K562 (cell line): ENCODE measurements at regions not wholly inside any gene's neighbourhood (a gene's known extent, or its start where the extent isn't known, plus 50 kb on each side); places are given as distances from the start of the nearest gene placed in this dataset.

Source experiments
- ATAC-seq: fragments of 200-7000 bp; cut with Tn5 transposase; 3 replicates; pipeline ENCODE4 v1.9.1; 2020; ENCODE audit warnings: moderate library complexity
- BruUV-seq: library from RNA; stranded (reverse); fragments of 400-500 nt; replicated peaks from 2 replicates; lab custom pipeline; 2021; lab: Mats Ljungman, UMichigan
- CTCF ChIA-PET: fragments of 300-600 bp; formaldehyde crosslinking; extraction: SDS; loops from one replicate; lab custom pipeline; 2021; ENCODE audit warnings: low intra/inter-chr PET ratio; lab: Yijun Ruan, JAX
- POLR2A ChIA-PET: fragments of 300-600, 350-650 bp; sonication (Branson Sonifier 250); formaldehyde crosslinking; extraction: SDS; loops from one replicate; lab custom pipeline; 2021; ENCODE audit warnings: antibody characterized with exemption, inconsistent platforms; lab: Yijun Ruan, JAX
- DNase-seq, 4 experiments: peaks; one replicate each; pipeline versions ENCODE4 v3.0.0 to v3.0.0-alpha.2; 2011 to 2018; ENCODE audit warnings: low spot score in 3 of 4, mixed read lengths in 3 of 4; ENCODE audit errors: extremely low read depth in 1 of 4
- FAIRE-seq: peaks from 2 replicates; lab custom pipeline; 2011; peaks lifted over from hg19 to GRCh38; lab: Jason Lieb, UNC
- H2AFZ ChIP-seq: 2 replicates; pipeline ENCODE4 v1.6.0; 2011; ENCODE audit warnings: low read depth, low read length, control low read depth, inconsistent platforms
- H3K27ac ChIP-seq: fragments of 200-600 bp; 3 replicates; pipeline ENCODE4 v1.8.0; 2011; ENCODE audit warnings: low read depth, mild to moderate bottlenecking, control low read depth, inconsistent platforms, low read length, moderate library complexity, mixed read lengths; ENCODE audit errors: extremely low read depth
- H3K27me3 ChIP-seq, 2 experiments: fragments of 300-600 bp in 1 of 2; 2 replicates in 1 of 2; 3 replicates in 1 of 2; pipeline versions ENCODE4 v1.6.0 to v1.8.0; 2011; ENCODE audit warnings: inconsistent platforms in 2 of 2, low read length in 2 of 2, mild to moderate bottlenecking in 1 of 2, mixed read lengths in 1 of 2, moderate library complexity in 1 of 2; ENCODE audit not compliant: control insufficient read depth in 2 of 2, insufficient read depth in 2 of 2
- H3K36me3 ChIP-seq: fragments of 300-600 bp; 3 replicates; pipeline ENCODE4 v1.8.0; 2011; ENCODE audit warnings: mild to moderate bottlenecking, low read length, inconsistent platforms; ENCODE audit not compliant: control insufficient read depth, insufficient read depth
- H3K4me1 ChIP-seq, 2 experiments: fragments of 200-600 bp in 1 of 2; replicated peaks in 1 of 2; 2 replicates in 1 of 2; 3 replicates in 1 of 2; pipeline versions ENCODE4 v1.5.1 to v1.8.0; 2011; ENCODE audit warnings: inconsistent platforms in 2 of 2, low read length in 2 of 2, mild to moderate bottlenecking in 1 of 2, mixed read lengths in 1 of 2, moderate library complexity in 1 of 2; ENCODE audit not compliant: control insufficient read depth in 2 of 2, insufficient read depth in 2 of 2
- H3K4me2 ChIP-seq: 2 replicates; pipeline ENCODE4 v1.6.1; 2011; ENCODE audit warnings: low read length, control low read depth, inconsistent platforms, mixed read lengths; ENCODE audit not compliant: insufficient read depth
- H3K4me3 ChIP-seq: fragments of 200-600 bp; sonication (generic), shearing (Covaris generic); 2 replicates; pipeline ENCODE4 v1.5.1; 2016; ENCODE audit warnings: control low read depth, inconsistent platforms
- H3K79me2 ChIP-seq: fragments of 200-600 bp; 3 replicates; pipeline ENCODE4 v1.8.0; 2011; ENCODE audit warnings: low read length, inconsistent platforms; ENCODE audit not compliant: control insufficient read depth, insufficient read depth
- H3K9ac ChIP-seq, 2 experiments: 2 replicates each; pipeline versions ENCODE4 v1.6.0 to v1.6.1; 2011; ENCODE audit warnings: low read depth in 2 of 2, low read length in 2 of 2, control low read depth in 1 of 2, inconsistent platforms in 1 of 2, mild to moderate bottlenecking in 1 of 2, mixed read lengths in 1 of 2; ENCODE audit not compliant: insufficient read depth in 1 of 2
- H3K9me1 ChIP-seq: one replicate; pipeline ENCODE4 v1.6.0; 2011; ENCODE audit warnings: inconsistent platforms, mild to moderate bottlenecking, low read length, moderate library complexity; ENCODE audit not compliant: control insufficient read depth, insufficient read depth
- H3K9me3 ChIP-seq: replicated peaks from 2 replicates; pipeline ENCODE4 v1.5.1; 2011; ENCODE audit warnings: low read depth, low read length, inconsistent platforms; ENCODE audit not compliant: control insufficient read depth, insufficient read depth
- H4K20me1 ChIP-seq: replicated peaks from 2 replicates; pipeline ENCODE4 v1.6.1; 2011; ENCODE audit warnings: low read length, inconsistent platforms, mixed read lengths; ENCODE audit not compliant: control insufficient read depth, insufficient read depth
- NFRKB ChIP-seq: fragments of 450-650 bp; IDR thresholded peaks from 2 replicates; pipeline ENCODE4 v1.6.1; 2016; ENCODE audit warnings: low read depth
- SMAD1 ChIP-seq: fragments of 150-350 bp; IDR thresholded peaks from 2 replicates; pipeline ENCODE4 v1.6.1; 2014; ENCODE audit warnings: low read length, low read depth; ENCODE audit not compliant: partially characterized antibody
- WGBS: fragments of 100-300 bp; shearing (Covaris generic); methylation state at CpG from one replicate; pipeline ENCODE4 v1.1.6; 2016; ENCODE audit warnings: low coverage, mixed read lengths; ENCODE audit not compliant: insufficient coverage; ENCODE audit errors: missing lambda C conversion rate; 5-methylcytosine and 5-hydroxymethylcytosine counted together
- in situ Hi-C: fragments of 300-500 bp; cut with MboI; formaldehyde crosslinking; loops from 4 replicates; pipeline ENCODE4 v1.15.0; 2018; ENCODE audit warnings: inconsistent platforms, mixed read lengths
- intact Hi-C: fragments of 100-400 bp; cut with micrococcal nuclease; formaldehyde crosslinking; loops from 2 replicates; pipeline ENCODE4 v1.14.2; 2022
- TF ChIP-seq, protein P1 (sequence below): conservative IDR thresholded peaks from 2 replicates; pipeline ENCODE4 v1.6.1; 2011; ENCODE audit warnings: low read depth, mild to moderate bottlenecking, low read length; ENCODE audit not compliant: control insufficient read depth
- TF ChIP-seq, protein P2 (sequence below): fragments of 450-650 bp; formaldehyde crosslinking; IDR thresholded peaks from 2 replicates; pipeline ENCODE4 v1.4.0; 2020; ENCODE audit warnings: mild to moderate bottlenecking

DNA sequence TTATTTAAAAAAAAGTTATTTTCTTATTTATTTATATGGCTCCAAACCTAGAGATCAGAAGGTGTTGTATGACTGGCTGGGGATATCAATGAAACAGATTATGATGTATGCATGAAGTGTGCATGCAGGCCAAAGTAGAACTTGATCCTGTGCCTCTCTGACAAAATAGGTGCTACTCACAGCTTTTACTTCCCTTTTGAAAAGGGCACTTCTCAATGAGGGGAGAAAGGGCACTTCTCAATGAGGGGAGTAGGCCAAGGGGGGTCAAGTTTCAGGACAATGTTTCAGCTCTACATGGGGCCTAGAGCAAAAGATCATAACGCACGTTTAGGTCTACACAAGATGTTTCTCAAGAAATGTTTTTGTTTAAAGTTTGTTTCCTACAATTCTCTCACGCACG, 397.5 kb downstream of the ETS1 start:
- H2AFZ ChIP-seq: no peak overlapping the region
- DNase-seq: no peak
- intact Hi-C loops: no loop called here
- in situ Hi-C loops: no loop called here
- no peaks in the 10 kb centered on the region for H3K9me1 ChIP-seq
- 0% methylated on average over 2 of the region's 4 CpGs for WGBS
- H3K27ac ChIP-seq: no peak overlapping the region
- ATAC-seq: no peak
- ChIA-PET CTCF (no interaction called here), POLR2A (no interaction called here)
- H3K36me3 ChIP-seq: no peaks in the 10 kb centered on the region
- no peak overlapping the region for H3K4me3 ChIP-seq
- 0 out of 2 replicates have a peak, but pooled peaks cover under 1% of the 10 kb centered on the region for H3K9me3 ChIP-seq
- H3K27me3 ChIP-seq: no peaks in the 10 kb centered on the region
- no TSS peak for BruUV-seq
- H4K20me1 ChIP-seq: no peaks in the 10 kb centered on the region
- no peaks in the 10 kb centered on the region for H3K79me2 ChIP-seq
- no peak overlapping the region for H3K4me2 ChIP-seq
- FAIRE-seq: no peak
- no peak overlapping the region for H3K9ac ChIP-seq
- no peaks in the 10 kb centered on the region for H3K4me1 ChIP-seq
- TF ChIP-seq, protein P1, sequence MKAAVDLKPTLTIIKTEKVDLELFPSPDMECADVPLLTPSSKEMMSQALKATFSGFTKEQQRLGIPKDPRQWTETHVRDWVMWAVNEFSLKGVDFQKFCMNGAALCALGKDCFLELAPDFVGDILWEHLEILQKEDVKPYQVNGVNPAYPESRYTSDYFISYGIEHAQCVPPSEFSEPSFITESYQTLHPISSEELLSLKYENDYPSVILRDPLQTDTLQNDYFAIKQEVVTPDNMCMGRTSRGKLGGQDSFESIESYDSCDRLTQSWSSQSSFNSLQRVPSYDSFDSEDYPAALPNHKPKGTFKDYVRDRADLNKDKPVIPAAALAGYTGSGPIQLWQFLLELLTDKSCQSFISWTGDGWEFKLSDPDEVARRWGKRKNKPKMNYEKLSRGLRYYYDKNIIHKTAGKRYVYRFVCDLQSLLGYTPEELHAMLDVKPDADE: no peak
- TF ChIP-seq, protein P2, sequence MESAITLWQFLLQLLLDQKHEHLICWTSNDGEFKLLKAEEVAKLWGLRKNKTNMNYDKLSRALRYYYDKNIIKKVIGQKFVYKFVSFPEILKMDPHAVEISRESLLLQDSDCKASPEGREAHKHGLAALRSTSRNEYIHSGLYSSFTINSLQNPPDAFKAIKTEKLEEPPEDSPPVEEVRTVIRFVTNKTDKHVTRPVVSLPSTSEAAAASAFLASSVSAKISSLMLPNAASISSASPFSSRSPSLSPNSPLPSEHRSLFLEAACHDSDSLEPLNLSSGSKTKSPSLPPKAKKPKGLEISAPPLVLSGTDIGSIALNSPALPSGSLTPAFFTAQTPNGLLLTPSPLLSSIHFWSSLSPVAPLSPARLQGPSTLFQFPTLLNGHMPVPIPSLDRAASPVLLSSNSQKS (CRISPR knock-in tag): no peak
- TF ChIP-seq SMAD1: no peak
- TF ChIP-seq NFRKB: no peak
